PC-3 (cell line): ENCODE measurements at regions not wholly inside any gene's neighbourhood (a gene's known extent, or its start where the extent isn't known, plus 50 kb on each side); places are given as distances from the start of the nearest gene placed in this dataset.
A peak's percentile ranks its signal among the peaks of the same experiment; 100 is the strongest.

Source experiments
- ATAC-seq: fragments of 200-7000 bp; cut with Tn5 transposase; 2 replicates; pipeline ENCODE4 v1.9.1; 2020; ENCODE audit warnings: mild to moderate bottlenecking, moderate library complexity
- BruUV-seq: library from RNA; stranded (reverse); fragments of 400-500 nt; replicated peaks from 2 replicates; lab custom pipeline; 2021; lab: Mats Ljungman, UMichigan
- CTCF ChIA-PET: fragments of 300-600 bp; sonication (Branson Sonifier 250); formaldehyde crosslinking; loops from one replicate; lab custom pipeline; 2022; ENCODE audit warnings: antibody characterized with exemption; lab: Charles Lee
- POLR2A ChIA-PET: fragments of 300-600 bp; sonication (Branson Sonifier 250); formaldehyde crosslinking; loops from one replicate; lab custom pipeline; 2022; ENCODE audit warnings: antibody characterized with exemption; ENCODE audit not compliant: unreplicated experiment; lab: Charles Lee
- DNase-seq: peaks from one replicate; pipeline ENCODE4 v3.0.0-alpha.2; 2015
- H2AFZ ChIP-seq: fragments of 300-600 bp; sonication (generic); 2 replicates; pipeline ENCODE4 v1.6.0; 2016; ENCODE audit warnings: antibody characterized with exemption, low read length
- H3F3A ChIP-seq: fragments of 300-600 bp; sonication (generic); one replicate; pipeline ENCODE4 v1.6.0; 2017; ENCODE audit warnings: antibody characterized with exemption, low read length, control low read depth, mild to moderate bottlenecking; ENCODE audit not compliant: unreplicated experiment
- H3K27ac ChIP-seq: fragments of 300-600 bp; sonication (generic); 2 replicates; pipeline ENCODE4 v1.5.1; 2016; ENCODE audit warnings: mild to moderate bottlenecking, low read length
- H3K27me3 ChIP-seq: fragments of 300-600 bp; sonication (generic); 2 replicates; pipeline ENCODE4 v1.6.1; 2016; ENCODE audit warnings: low read length, mixed read lengths
- H3K36me3 ChIP-seq: fragments of 300-600 bp; sonication (generic); 2 replicates; pipeline ENCODE4 v1.6.1; 2016; ENCODE audit warnings: low read depth, mixed run types, low read length, mixed read lengths
- H3K4me1 ChIP-seq: fragments of 300-600 bp; sonication (generic); 2 replicates; pipeline ENCODE4 v1.5.1; 2016; ENCODE audit warnings: low read length; ENCODE audit not compliant: insufficient read depth
- H3K4me2 ChIP-seq: fragments of 300-600 bp; sonication (generic); 2 replicates; pipeline ENCODE4 v1.6.0; 2016; ENCODE audit warnings: low read length
- H3K4me3 ChIP-seq: fragments of 300-600 bp; sonication (generic); 2 replicates; pipeline ENCODE4 v1.5.1; 2016; ENCODE audit warnings: mild to moderate bottlenecking, low read length, mixed read lengths
- H3K79me2 ChIP-seq: fragments of 300-600 bp; sonication (generic); 2 replicates; pipeline ENCODE4 v1.6.1; 2017; ENCODE audit warnings: low read length, mixed read lengths
- H3K9ac ChIP-seq: fragments of 300-600 bp; sonication (generic); 2 replicates; pipeline ENCODE4 v1.6.0; 2016; ENCODE audit warnings: mild to moderate bottlenecking, low read length
- H3K9me2 ChIP-seq: fragments of 300-600 bp; sonication (generic); replicated peaks from 2 replicates; pipeline ENCODE4 v1.6.1; 2016; ENCODE audit warnings: mixed run types, low read length, mixed read lengths
- H3K9me3 ChIP-seq: fragments of 300-600 bp; sonication (generic); 2 replicates; pipeline ENCODE4 v1.6.1; 2016; ENCODE audit warnings: low read length, mixed read lengths
- H4K20me1 ChIP-seq: fragments of 300-600 bp; sonication (generic); 2 replicates; pipeline ENCODE4 v1.6.1; 2016; ENCODE audit warnings: low read length, mixed read lengths
- CTCF ChIP-seq: fragments of 300-600 bp; sonication (generic); conservative IDR thresholded peaks from 2 replicates; pipeline ENCODE4 v1.5.1; 2017; ENCODE audit warnings: antibody characterized with exemption, low read depth, mild to moderate bottlenecking, low read length
- EZH2 ChIP-seq: fragments of 300-600 bp; sonication (generic); IDR thresholded peaks from one replicate; pipeline ENCODE4 v1.6.1; 2017; ENCODE audit warnings: antibody characterized with exemption, mild to moderate bottlenecking, low read length; ENCODE audit not compliant: unreplicated experiment
- EZH2phosphoT487 ChIP-seq: fragments of 300-600 bp; sonication (generic); IDR thresholded peaks from 2 replicates; pipeline ENCODE4 v1.6.1; 2018; ENCODE audit warnings: mild to moderate bottlenecking, antibody characterized with exemption, low read length, borderline replicate concordance
- intact Hi-C: fragments of 100-400 bp; cut with micrococcal nuclease; formaldehyde crosslinking; loops from 2 replicates; pipeline ENCODE4 v1.9.0; 2023

- Histone ChIP-seq H3K79me2 (no peaks in the 10 kb centered on the region), H3K27ac (no peak overlapping the region), H3K9ac (no peak overlapping the region), H3K4me3 (no peak overlapping the region), H3K9me3 (no peaks in the 10 kb centered on the region), H4K20me1 (no peaks in the 10 kb centered on the region), H3K27me3 (no peaks in the 10 kb centered on the region), H2AFZ (no peak overlapping the region), H3K4me2 (no peak overlapping the region), H3K9me2 (no peaks in the 10 kb centered on the region), H3K36me3 (no peaks in the 10 kb centered on the region), H3K4me1 (peaks cover 30% of the 10 kb centered on the region), H3F3A (no peaks in the 10 kb centered on the region)
- TF ChIP-seq CTCF (no peak), EZH2 (no peak), EZH2phosphoT487 (no peak)
- DNase-seq (no peak), ATAC-seq (no peak)
- ChIA-PET CTCF (no interaction called here), POLR2A (no interaction called here)
- intact Hi-C loops: loop anchor here (2.0 kb wide), 1 partner anchor 53 kb away; no protein-coding TSS in a partner anchor
- BruUV-seq: no TSS peak
These were observed 67.8 kb upstream of the INCENP start for GRCh38 chr11:62055970-62056369.

- ChIA-PET POLR2A (interaction anchor here (0.7 kb wide), 1 partner anchor 84 kb away, joined by 3 read pairs; no protein-coding TSS in a partner anchor), CTCF (interaction anchor here (0.6 to 1.0 kb wide), 5 partner anchors 12 to 156 kb away, joined by 3 to 5 read pairs (median 3); no protein-coding TSS in a partner anchor)
- no TSS peak for BruUV-seq
- H4K20me1 ChIP-seq: no peaks in the 10 kb centered on the region
- H2AFZ ChIP-seq: no peak overlapping the region
- peak overlapping the region; percentile 64 for H3K27ac ChIP-seq
- no peaks in the 10 kb centered on the region for H3K9me2 ChIP-seq
- H3K4me1 ChIP-seq: peaks cover 36% of the 10 kb centered on the region
- H3F3A ChIP-seq: no peaks in the 10 kb centered on the region
- ATAC-seq: peak; percentile 87
- H3K4me3 ChIP-seq: no peak overlapping the region
- intact Hi-C loops: loop anchor here (1.0 to 2.0 kb wide), 6 partner anchors 21 to 155 kb away; no protein-coding TSS in a partner anchor
- no peaks in the 10 kb centered on the region for H3K36me3 ChIP-seq
- H3K79me2 ChIP-seq: no peaks in the 10 kb centered on the region
- peak overlapping the region; percentile 21; the same call in 1 of the 2 replicates for H3K9ac ChIP-seq
- DNase-seq: peak; percentile 95
- peak overlapping the region; percentile 59 for H3K4me2 ChIP-seq
- no peak for TF ChIP-seq EZH2
- TF ChIP-seq CTCF: peak; percentile 93
- TF ChIP-seq EZH2phosphoT487: no peak
- H3K9me3 ChIP-seq: no peaks in the 10 kb centered on the region
- no peaks in the 10 kb centered on the region for H3K27me3 ChIP-seq
These were observed 69.2 kb upstream of the INCENP start for GRCh38 chr11:62054484-62055121.

GRCh38 chr11:62054081-62054480, 69.7 kb upstream of the INCENP start:
- no peak overlapping the region for H3K4me3 ChIP-seq
- DNase-seq (no peak), ATAC-seq (no peak)
- H3F3A ChIP-seq: no peaks in the 10 kb centered on the region
- no peaks in the 10 kb centered on the region for H3K79me2 ChIP-seq
- POLR2A ChIA-PET: interaction anchor here (0.7 kb wide), 1 partner anchor 84 kb away, joined by 3 read pairs; no protein-coding TSS in a partner anchor
- intact Hi-C loops: loop anchor here (1.0 to 2.0 kb wide), 6 partner anchors 21 to 155 kb away; no protein-coding TSS in a partner anchor
- no peaks in the 10 kb centered on the region for H3K9me3 ChIP-seq
- no peaks in the 10 kb centered on the region for H3K9me2 ChIP-seq
- no peaks in the 10 kb centered on the region for H4K20me1 ChIP-seq
- H3K9ac ChIP-seq: peak overlapping the region; percentile 21; the same call in 1 of the 2 replicates
- H3K4me1 ChIP-seq: peaks cover 36% of the 10 kb centered on the region
- H2AFZ ChIP-seq: no peak overlapping the region
- no peaks in the 10 kb centered on the region for H3K27me3 ChIP-seq
- BruUV-seq: TSS peak; percentile 74
- peak overlapping the region; percentile 64 for H3K27ac ChIP-seq
- CTCF ChIA-PET: interaction anchor here (0.6 to 1.0 kb wide), 5 partner anchors 11 to 155 kb away, joined by 3 to 5 read pairs (median 3); no protein-coding TSS in a partner anchor
- H3K4me2 ChIP-seq: peak overlapping the region; percentile 59
- TF ChIP-seq EZH2: no peak
- no peak for TF ChIP-seq CTCF
- TF ChIP-seq EZH2phosphoT487: no peak
- H3K36me3 ChIP-seq: no peaks in the 10 kb centered on the region
